Chondrocyte (in vitro differentiated cells): ENCODE measurements at regions not wholly inside any gene's neighbourhood (a gene's known extent, or its start where the extent isn't known, plus 50 kb on each side); places are given as distances from the start of the nearest gene placed in this dataset.

Source experiments
- DNase-seq: peaks from one replicate; pipeline ENCODE4 v3.0.0; 2021; ENCODE audit warnings: mixed read lengths, low spot score
- H3K27ac Mint-ChIP-seq: one replicate; pipeline ENCODE4 v1.8.0; 2021; ENCODE audit warnings: mild to moderate bottlenecking, moderate library complexity, mixed read lengths; ENCODE audit not compliant: unreplicated experiment
- H3K27me3 Mint-ChIP-seq: 2 replicates; pipeline ENCODE4 v1.8.0; 2021; ENCODE audit warnings: low read depth, mixed read lengths
- H3K36me3 Mint-ChIP-seq: 2 replicates; pipeline ENCODE4 v1.8.0; 2021; ENCODE audit warnings: low read depth, mixed read lengths
- H3K4me1 Mint-ChIP-seq: 2 replicates; pipeline ENCODE4 v1.8.0; 2021; ENCODE audit warnings: low read depth, mild to moderate bottlenecking, mixed read lengths
- H3K4me3 Mint-ChIP-seq: one replicate; pipeline ENCODE4 v1.8.0; 2021; ENCODE audit warnings: mild to moderate bottlenecking, moderate library complexity, mixed read lengths; ENCODE audit not compliant: unreplicated experiment
- H3K9me3 Mint-ChIP-seq: 2 replicates; pipeline ENCODE4 v1.8.0; 2021; ENCODE audit warnings: low read depth, mixed read lengths
- CTCF ChIP-seq: fragments of 200-600 bp; sonication (generic); IDR thresholded peaks from 2 replicates; pipeline ENCODE4 v1.5.0; 2021; ENCODE audit warnings: antibody characterized with exemption, mild to moderate bottlenecking, moderate library complexity

- DNase-seq, result no peak
- H3K4me1 Mint-ChIP-seq, result peaks cover 27% of the 10 kb centered on the region
- TF ChIP-seq CTCF, result no peak
- H3K9me3 Mint-ChIP-seq, result no peaks in the 10 kb centered on the region
- no peaks in the 10 kb centered on the region for H3K27me3 Mint-ChIP-seq
- no peak overlapping the region for H3K27ac Mint-ChIP-seq
- no peaks in the 10 kb centered on the region for H3K36me3 Mint-ChIP-seq
- no peak overlapping the region for H3K4me3 Mint-ChIP-seq
These were observed 182.5 kb downstream of the KCNRG start for GRCh38 chr13:50197705-50198104.

GRCh38 chr13:50198508-50198907 is 183.3 kb downstream of the KCNRG start:
- no peak overlapping the region for H3K27ac Mint-ChIP-seq
- H3K36me3 Mint-ChIP-seq, result no peaks in the 10 kb centered on the region
- peaks cover 31% of the 10 kb centered on the region for H3K4me1 Mint-ChIP-seq
- no peaks in the 10 kb centered on the region for H3K27me3 Mint-ChIP-seq
- no peaks in the 10 kb centered on the region for H3K9me3 Mint-ChIP-seq
- H3K4me3 Mint-ChIP-seq, result no peak overlapping the region
- no peak for TF ChIP-seq CTCF
- no peak for DNase-seq

- no peaks in the 10 kb centered on the region for H3K36me3 Mint-ChIP-seq
- no peaks in the 10 kb centered on the region for H3K9me3 Mint-ChIP-seq
- TF ChIP-seq CTCF, result no peak
- no peak overlapping the region for H3K4me3 Mint-ChIP-seq
- peak overlapping the region; percentile 85 for H3K27ac Mint-ChIP-seq
- H3K27me3 Mint-ChIP-seq, result no peaks in the 10 kb centered on the region
- DNase-seq, result no peak
- peaks cover 32% of the 10 kb centered on the region for H3K4me1 Mint-ChIP-seq
These were observed 185.3 kb downstream of the KCNRG start for GRCh38 chr13:50200569-50200968.

GRCh38 chr13:50200988-50201387 is 185.7 kb downstream of the KCNRG start:
- DNase-seq, result no peak
- Mint-ChIP-seq H3K36me3 (no peaks in the 10 kb centered on the region), H3K27me3 (no peaks in the 10 kb centered on the region), H3K4me3 (no peak overlapping the region), H3K27ac (peak overlapping the region; percentile 85), H3K4me1 (peaks cover 32% of the 10 kb centered on the region), H3K9me3 (no peaks in the 10 kb centered on the region)
- TF ChIP-seq CTCF, result no peak

GRCh38 chr13:50202485-50202884 is 187.2 kb downstream of the KCNRG start:
- Mint-ChIP-seq H3K4me1 (peaks cover 37% of the 10 kb centered on the region), H3K4me3 (no peak overlapping the region), H3K27me3 (no peaks in the 10 kb centered on the region), H3K36me3 (no peaks in the 10 kb centered on the region), H3K9me3 (no peaks in the 10 kb centered on the region), H3K27ac (no peak overlapping the region)
- no peak for DNase-seq
- TF ChIP-seq CTCF, result no peak
